Right renal pelvis (tissue), 4 donors: ENCODE measurements at regions not wholly inside any gene's neighbourhood (a gene's known extent, or its start where the extent isn't known, plus 50 kb on each side); places are given as distances from the start of the nearest gene placed in this dataset.
"Not testable (repeated sequence)": the region's sequence is repeated elsewhere in the genome, so short reads cannot be mapped to it uniquely, and the experiment has no call there.

ENCODE experiments used
- DNase-seq, 4 donors: peaks; one replicate each; pipeline ENCODE4 v3.0.0-alpha.2; 2013; ENCODE audit warnings: low read depth in 4 of 4, low spot score in 3 of 4, missing footprints in 1 of 4

DNA sequence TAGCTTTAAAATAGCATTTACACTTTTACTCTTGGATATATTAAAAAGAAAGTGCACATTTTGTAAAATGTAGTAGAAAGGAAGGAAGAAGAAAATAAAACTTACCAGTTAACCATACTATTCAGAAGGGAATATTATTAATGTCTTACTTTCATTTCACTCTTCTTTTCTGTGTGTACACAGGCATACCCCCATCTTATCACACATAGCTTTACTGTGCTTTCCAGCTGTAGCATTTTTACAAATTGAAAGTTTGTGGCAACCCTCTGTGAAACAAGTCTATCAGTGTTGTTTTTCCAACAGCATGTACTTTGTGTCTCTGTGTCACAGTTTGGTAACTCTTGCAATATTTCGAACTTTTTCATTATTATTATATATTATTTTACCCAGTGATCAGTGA lies 314.5 kb downstream of the UTRN start:
- DNase-seq, result no peak

DNA sequence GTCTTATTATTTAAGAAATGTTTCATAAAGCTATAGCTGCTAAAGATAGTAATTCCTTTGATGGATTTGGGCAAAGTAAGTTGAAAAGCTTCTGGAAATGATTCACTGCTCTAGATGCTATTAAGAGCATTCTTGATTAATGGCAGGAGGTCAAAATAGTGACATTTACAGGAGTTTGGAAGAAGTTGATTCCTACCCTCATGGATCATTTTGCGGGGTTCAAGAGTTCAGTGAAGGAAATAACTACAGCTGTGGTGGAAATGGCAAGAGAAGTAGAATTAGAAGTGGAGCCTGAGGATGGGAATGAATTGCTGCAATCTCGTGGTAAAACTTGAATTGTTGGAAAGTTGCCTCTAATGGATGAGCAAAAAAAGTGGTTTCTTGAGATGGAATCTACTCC lies 316.1 kb downstream of the UTRN start:
- DNase-seq, result no peak

DNA sequence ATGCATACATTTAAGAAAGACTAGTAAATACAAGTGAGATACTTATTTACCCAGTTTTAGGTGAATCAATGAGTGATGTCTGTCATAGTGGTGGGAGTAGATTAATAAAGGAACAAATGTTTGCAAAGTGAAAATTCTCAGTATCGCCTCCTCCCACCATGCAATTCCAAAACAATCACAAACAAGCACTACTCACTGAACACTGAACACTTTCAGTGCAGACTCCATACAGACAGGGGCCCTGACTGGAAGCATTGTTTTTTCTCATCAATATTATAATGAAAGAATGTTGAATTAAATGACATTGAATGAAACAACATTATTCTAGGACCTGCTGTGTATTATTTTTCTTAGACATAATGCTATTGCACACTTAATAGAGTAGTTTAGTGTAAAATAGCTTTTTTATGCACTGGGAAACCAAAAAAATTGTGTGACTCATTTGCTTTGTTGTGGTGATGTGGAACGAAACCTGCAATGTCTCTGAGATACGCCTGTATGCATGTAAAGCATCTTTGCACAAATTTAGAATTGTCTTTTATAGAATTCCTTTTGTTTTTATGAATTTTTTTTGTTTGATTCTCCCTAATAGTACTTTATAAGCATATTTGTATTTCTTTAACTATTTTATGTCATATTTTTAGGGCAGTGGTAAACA lies 317.5 kb downstream of the UTRN start:
- no peak for DNase-seq

DNA sequence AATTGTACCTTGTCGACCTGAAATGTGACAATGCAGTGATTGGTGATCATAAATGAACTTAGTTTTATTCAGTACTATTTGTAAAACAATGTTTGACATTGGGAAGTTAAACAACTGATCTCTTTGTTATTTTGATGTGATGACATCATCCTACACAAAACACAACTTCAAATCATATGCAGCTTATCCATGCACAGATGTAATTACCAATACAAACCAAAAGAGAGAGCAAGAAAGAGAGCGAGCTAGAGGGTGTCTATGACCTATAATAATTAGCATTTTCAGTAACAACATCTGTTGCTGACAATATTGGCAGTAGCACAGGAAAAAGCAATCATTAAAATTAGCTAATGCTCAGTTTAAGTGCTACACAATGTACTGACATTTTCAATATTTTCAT lies 320.9 kb downstream of the UTRN start:
- DNase-seq, result no peak

DNA sequence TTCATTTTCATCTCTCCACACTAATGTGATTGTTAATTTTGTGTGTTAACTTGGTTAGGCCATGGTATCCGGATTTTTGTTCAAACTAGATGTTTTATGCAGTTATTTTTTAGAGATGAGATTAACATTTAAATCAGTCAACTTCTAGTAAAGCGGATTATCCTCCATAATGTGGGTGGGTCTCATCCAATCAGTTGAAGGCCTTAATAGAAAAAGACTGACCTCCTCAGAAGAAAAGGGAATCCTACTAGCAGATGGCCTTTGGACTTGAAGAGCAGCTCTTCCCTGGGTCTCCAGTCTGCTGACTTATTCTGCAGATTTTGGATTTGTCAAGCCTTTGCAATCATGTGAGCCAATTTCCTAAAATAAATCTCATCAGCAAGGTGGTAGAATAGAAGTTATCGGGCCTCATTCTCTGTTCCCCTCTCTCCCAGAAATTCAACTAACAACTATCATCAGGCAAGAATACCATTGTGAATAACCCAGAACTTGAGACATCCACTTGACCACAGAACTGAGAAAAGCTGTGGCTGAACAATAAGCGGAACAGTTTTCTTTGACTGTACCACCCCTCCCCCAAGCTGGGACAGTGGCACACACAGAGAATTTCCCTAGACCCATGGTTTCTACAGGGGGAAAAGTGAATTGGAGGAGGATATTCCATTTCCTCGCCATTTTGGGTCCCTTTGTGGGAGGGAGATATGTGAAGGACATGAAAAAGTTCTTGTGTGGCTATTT lies 323.0 kb downstream of the UTRN start:
- DNase-seq, result no peak

DNA sequence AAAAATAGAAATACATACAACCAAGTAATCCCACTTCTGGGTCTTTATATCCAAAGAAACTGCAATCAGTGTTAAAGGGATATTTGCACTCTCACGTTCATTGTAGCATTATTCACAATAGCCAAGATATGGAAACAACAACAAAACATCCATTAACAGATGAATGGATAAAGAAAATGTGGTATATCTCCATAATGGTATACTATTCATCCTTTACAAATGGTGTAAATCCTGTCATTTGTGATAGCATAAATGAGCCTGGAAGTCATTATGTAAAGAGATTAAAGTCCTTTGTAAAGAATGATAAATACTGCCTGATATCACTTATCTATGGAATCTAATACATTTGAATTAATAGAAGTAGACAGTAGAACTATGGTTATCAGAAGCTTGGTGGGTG lies 327.7 kb downstream of the UTRN start:
- no peak for DNase-seq

DNA sequence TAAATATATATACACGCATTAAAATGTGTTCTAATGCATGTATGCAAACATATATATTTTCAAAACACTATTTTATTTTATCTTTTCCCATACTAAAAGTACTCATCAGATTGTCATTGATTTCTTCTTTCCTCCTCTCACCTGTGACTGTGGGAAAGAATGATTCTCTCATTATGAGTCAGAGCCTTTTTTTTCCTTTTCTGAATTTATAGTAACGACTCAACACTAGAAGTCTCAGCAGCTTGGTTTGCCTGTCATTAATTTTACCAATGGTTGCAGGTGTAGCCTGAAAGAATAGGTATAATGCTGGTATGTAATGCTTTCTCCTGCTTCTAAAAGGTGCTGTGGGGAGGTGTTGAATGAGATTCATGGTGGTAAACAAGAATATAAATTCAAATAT lies 328.7 kb downstream of the UTRN start:
- DNase-seq, result no peak

DNA sequence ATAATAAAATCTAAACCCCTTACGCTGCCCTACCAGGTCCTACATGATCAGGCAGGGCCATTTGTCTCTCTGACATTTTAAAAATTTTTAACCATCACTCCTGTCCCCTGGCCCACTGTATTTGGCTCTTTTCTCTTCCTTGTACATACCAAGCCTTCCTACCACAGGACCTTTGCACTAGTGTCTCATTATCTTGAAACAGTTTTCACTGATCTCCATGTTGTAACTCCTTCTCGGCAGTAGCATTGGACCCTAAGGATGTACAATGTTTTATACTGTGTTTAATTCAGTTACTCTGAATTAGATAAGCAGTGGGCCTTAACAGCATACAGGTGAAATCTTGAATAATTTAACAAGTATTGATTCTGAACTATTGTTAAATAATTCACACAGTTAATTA lies 330.7 kb downstream of the UTRN start:
- no peak for DNase-seq

DNA sequence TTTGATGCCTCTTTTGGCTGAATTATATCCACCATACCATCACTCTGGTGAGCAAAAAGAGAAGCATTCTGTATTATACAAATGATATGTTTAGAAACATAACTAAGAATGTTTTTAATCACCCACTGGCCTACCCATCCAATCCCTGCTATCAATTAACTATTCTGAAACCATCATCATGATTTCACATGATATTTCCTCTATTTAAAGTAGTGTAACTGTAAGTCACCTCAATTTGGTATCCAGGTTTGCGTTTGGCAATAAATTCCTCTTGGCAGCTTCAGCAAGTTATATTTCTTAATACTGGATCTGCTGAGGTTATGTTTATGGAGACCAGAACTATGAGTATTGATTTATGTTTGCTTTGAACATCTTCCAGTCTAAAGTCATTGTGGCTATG lies 332.1 kb downstream of the UTRN start:
- DNase-seq, result no peak

DNA sequence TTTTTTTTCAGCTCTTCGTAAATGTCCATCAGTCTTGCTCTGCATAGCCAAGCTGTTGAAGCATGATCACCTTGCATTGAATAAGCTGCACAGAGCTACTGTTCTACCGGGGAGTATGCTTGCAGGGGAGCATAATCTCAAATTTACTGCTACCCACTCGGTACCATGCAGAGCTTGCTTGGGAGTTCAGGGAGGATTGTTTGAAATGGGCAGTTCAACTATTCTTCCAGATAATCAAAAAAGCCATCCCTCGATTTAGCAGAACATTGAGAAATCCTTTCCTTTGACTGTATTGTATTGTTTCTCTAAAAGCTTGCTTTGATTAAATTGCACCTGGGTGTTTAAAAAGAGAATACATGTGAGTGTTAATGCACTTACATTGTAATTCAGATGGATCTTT lies 332.6 kb downstream of the UTRN start:
- no peak for DNase-seq

DNA sequence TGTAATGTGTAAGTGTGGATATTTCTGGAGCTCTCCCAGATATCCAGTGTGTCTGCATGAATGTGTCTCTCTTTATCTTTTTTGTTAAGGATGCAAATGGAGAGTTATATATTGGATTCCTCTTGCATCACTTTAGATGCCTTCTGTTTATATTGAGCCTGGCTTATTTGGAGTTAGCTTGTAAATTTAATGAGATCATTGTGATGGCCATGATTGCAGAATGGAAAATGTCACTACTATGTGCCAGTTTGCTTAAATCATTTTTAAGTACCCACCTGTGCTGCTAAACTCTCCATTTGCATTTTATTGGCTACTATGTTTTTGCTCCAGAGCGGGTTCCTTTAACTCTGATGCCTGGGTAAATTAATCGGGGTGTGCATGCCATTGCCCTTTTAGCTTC lies 334.8 kb downstream of the UTRN start:
- no peak for DNase-seq

DNA sequence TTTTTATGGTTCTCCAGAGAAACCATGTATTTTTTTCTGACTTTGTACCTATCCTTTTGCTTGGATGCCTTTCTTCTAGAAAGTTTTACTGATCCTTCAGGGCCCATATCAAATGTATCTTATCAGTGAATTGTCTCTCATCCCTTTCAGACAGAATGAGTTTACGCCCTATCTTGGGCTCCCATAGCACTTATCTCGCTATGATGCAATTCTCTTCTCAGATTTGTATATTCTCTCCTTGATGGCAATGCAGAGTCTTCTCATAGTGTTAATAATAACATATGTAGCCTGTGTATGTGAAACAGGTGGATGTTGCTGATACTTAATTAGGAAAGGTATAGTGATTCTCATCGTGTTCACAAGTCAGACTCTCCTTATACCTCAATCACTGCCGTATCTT lies 336.2 kb downstream of the UTRN start:
- DNase-seq, result no peak

DNA sequence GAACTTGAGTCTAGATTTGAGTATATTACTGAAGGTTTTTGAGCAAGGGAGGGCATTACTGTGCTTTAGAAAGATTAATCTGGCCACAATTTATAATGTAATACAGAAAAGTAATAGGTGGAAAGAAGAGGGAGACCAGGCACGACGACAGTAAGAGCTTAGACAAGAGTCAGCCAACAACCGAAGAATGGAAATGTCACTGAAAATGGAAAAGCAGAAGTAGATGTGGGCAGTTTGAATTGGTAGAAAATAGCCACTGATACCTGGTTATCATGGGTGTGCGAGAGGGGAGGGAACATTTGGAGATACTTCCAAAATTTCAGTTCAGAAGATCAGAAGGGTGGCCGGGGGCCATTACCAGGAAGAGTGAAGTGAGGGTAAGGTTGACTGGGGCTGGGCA lies 339.1 kb downstream of the UTRN start:
- no peak for DNase-seq

DNA sequence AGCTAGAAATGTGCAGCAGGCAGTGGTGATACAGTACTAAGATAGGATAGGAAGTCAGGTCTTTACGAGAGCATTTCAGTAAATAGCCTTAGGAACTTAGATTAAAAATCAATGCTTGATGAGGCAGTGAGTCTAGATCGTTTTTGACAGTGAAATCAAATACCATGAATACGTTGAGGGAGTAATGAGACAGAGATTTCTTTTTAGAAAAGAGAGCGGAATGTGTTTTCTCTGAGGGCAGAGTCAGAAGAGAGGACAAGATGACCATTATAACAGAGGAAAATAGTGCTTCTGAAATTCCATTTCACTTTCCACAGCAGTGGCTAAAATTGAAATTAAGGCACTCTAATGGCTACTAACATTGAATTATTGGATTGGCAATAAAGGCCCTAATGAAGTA lies 339.6 kb downstream of the UTRN start:
- no peak for DNase-seq

DNA sequence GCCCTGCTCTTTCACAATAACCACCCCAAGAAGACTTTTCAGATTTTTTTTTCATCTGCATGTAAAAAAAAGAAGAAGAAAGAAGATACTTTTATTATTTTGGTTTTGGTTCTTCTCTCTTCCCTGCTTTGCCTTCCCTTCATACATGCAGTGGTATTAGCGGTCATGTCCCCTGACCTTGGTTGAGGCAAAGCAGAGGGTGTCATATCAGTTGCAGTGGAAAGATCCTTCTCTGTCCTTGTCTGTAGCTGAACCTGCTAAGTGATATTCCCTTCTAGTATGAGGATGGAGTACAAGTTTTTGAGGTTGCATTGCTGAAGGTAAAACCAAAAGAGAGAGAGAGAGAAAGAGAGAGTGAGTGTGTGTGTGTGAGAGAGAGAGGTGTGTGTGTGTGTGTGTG lies 345.7 kb downstream of the UTRN start:
- no peak for DNase-seq

DNA sequence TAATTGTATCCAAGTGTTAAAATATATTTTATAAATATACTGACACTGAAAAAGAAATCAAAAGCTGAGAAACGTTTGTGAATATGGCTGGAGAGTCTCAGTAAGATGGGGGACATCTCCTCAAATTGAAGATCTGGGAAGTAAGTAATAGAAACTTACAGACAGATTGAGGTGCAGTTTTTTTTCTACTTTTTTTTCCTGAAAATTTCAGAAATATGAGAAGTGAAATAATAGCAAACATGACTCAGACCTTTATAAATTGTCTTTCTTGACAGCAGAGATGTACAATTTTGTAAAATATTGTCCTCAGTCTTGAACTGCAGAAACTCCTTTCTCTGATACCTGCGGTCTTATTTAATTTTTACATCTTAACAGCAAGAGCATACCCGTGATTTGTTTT lies 347.1 kb downstream of the UTRN start:
- DNase-seq, result no peak

DNA sequence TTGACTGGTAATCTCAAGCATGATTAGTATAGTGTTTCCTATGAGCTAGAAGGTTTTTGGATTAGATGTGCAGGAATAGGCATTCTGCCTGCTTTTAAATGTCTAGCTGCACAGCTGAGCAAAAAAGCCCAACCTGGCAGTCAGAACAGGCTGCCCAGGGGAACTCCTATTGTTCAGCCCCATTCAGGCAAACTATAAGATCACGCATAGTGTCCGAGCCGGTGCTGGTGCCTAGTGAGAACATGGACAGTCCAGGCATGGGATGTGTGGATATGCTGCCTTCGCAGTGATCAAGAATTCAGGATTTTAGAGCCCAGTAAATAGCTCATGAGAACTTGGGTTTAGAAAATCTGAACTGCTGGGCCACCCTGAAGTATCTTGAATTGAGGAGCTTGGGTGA lies 348.8 kb downstream of the UTRN start:
- no peak for DNase-seq

DNA sequence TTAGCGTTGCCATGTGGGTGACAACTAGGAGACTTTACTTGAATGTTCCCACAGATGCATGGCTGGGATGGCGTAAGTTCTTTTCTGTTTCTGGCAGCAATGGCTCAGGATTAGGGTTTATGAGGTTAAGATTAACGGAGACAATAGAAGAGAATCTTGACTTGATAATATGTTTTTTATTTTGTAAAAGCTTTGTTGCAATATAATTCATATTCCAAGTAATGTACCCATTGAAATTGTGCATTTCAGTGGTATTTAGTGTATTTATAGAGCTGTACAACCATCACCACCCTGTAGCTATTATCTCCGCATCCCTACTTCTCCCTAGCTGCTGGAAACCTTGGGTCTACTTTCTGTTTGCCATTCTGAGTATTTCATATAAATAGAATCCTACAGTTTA lies 349.2 kb downstream of the UTRN start:
- DNase-seq, result no peak

DNA sequence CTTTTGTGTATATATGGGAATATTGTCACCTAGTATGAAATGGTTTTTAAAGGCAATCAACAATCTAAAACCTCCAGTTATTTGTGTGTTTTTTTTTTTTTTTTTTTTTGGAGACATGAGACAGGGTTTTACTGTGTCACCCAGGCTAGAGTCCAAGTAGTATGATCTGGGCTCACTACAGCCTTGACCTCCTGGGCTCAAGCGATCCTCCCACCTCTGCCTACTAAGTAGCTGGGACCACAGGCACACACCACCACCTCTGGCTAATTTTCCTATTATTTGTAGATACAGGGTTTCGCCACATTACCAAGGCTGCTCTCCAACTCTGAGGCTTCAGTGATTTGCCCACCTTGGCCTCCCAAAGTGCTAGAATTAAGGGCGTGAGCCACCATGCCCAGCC lies 349.9 kb downstream of the UTRN start:
- DNase-seq, result no peak

DNA sequence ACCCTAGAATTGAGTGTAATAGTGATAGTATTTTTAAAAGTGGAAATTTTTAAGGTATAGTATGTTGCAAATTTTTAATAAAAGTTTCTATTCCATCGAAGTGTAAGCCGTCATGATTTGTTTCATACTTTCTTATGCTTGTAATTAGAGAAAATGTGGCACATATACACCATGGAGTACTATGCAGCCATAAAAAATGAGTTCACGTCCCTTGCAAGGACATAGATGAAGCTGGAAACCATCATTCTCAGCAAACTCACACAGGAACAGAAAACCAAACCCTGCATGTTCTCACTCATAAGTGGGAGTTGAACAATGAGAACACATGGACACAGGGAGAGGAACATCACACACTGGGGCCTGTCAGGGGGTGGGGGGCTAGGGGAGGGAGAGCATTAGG lies 350.9 kb downstream of the UTRN start:
- DNase-seq, result not testable (repeated sequence)

DNA sequence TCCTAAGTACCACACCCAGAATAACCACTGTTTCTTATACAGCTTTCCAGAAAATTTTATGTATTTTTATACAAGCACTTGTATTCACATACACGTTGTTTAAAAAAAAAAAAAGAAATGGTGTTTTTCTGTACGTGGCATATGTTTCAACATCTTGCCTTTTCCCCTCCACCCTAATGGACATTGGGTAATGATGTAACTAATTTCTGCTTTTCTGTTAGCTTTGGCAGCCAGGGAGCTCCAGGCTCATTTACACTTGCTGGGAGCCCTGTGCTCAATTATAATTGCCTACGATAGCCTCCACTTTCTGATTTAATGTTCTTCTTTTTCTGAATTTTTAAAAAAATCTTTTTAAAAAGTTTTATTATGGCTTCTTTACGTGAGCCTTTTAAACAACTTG lies 352.4 kb downstream of the UTRN start:
- no peak for DNase-seq

DNA sequence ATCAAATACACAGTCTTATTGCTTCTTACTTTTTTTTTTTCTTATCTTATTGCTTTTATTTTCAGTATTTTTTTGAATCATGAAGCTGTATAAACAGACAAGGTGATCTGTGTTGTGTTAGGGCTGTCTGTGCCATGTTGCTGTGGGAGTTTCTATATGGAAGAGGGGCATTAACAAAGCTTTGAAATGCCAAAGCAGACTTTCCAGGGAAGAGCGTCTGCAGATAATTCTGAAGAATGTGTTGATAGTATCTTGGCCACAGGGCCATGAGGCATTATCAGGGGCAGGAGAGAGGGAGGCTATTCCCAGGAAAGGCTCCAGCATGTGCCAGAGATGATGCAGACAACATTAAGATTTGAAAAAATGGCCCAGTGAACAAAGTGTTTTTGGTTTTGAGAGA lies 354.5 kb downstream of the UTRN start:
- DNase-seq, result no peak

DNA sequence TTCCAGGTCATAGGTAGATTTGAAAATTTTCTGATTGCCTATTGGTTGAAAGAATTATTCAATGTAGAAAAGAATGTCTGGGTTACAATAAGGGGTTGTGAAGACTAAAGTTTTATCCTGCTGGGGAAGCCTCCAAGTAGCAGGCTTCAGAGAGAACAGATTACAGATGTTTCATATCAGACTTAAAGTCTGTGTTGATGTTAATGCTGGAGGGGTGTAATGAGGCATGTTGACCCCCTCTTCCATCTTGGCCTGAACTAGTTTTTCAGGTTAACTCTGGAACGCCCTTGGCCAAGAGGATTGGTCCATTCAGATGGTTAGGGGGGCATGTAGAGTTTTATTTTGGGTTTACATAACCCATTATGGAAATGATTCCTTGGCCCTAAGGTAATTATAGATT lies 356.2 kb downstream of the UTRN start:
- no peak for DNase-seq
